PFSK-1 (cell line): ENCODE measurements at regions not wholly inside any gene's neighbourhood (a gene's known extent, or its start where the extent isn't known, plus 50 kb on each side); places are given as distances from the start of the nearest gene placed in this dataset.

Experiments
- FOXP2 ChIP-seq: optimal IDR thresholded peaks from 2 replicates; pipeline ENCODE3; 2011; ENCODE audit warnings: borderline replicate concordance, control low read depth, inconsistent platforms; ENCODE audit not compliant: insufficient read depth; ENCODE audit errors: extremely low read length, extremely low read depth
- POLR2AphosphoS5 ChIP-seq: IDR thresholded peaks from 2 replicates; pipeline ENCODE4 v1.6.1; 2012; ENCODE audit warnings: low read depth, mild to moderate bottlenecking, control low read depth, low read length, moderate library complexity
- REST ChIP-seq, 2 experiments: IDR thresholded peaks; 2 replicates each; pipeline versions ENCODE4 v1.6.1 to v1.8.0; 2011 to 2012; ENCODE audit warnings: low read depth in 2 of 2, low read length in 2 of 2, control low read depth in 1 of 2, inconsistent platforms in 1 of 2, mild to moderate bottlenecking in 1 of 2, moderate library complexity in 1 of 2; ENCODE audit not compliant: insufficient read depth in 1 of 2
- SIN3A ChIP-seq: IDR thresholded peaks from 2 replicates; pipeline ENCODE4 v1.6.1; 2012; ENCODE audit warnings: mild to moderate bottlenecking, low read length, moderate library complexity, borderline replicate concordance; ENCODE audit not compliant: insufficient read depth
- TAF1 ChIP-seq: IDR thresholded peaks from 2 replicates; pipeline ENCODE4 v1.6.1; 2012; ENCODE audit warnings: low read length, control low read depth, borderline replicate concordance; ENCODE audit not compliant: insufficient read depth

- TF ChIP-seq SIN3A (no peak), REST (IDR thresholded peaks at IDR 0.05; ENCODE audit: insufficient read depth in 1 of 2, low read depth in 2 of 2, low read length in 2 of 2) (no peak), FOXP2 (no peak), TAF1 (no peak), POLR2AphosphoS5 (no peak)
These were observed 260.2 kb downstream of the BMP4 start for GRCh38 chr14:53696217-53696965.

- TF ChIP-seq POLR2AphosphoS5 (no peak), SIN3A (no peak), FOXP2 (no peak), TAF1 (no peak), REST (IDR thresholded peaks at IDR 0.05; ENCODE audit: insufficient read depth in 1 of 2, low read depth in 2 of 2, low read length in 2 of 2) (no peak)
These were observed 260.9 kb downstream of the BMP4 start for GRCh38 chr14:53695692-53696214.

- no peak for TF ChIP-seq REST (IDR thresholded peaks at IDR 0.05; ENCODE audit: insufficient read depth in 1 of 2, low read depth in 2 of 2, low read length in 2 of 2)
- TF ChIP-seq SIN3A: no peak
- no peak for TF ChIP-seq FOXP2
- TF ChIP-seq TAF1: no peak
- TF ChIP-seq POLR2AphosphoS5: no peak
These were observed 263.7 kb downstream of the BMP4 start for GRCh38 chr14:53692885-53693284.

GRCh38 chr14:53692451-53692850 lies 264.2 kb downstream of the BMP4 start:
- no peak for TF ChIP-seq FOXP2
- TF ChIP-seq TAF1: no peak
- TF ChIP-seq POLR2AphosphoS5: no peak
- TF ChIP-seq SIN3A: no peak
- TF ChIP-seq REST (IDR thresholded peaks at IDR 0.05; ENCODE audit: insufficient read depth in 1 of 2, low read depth in 2 of 2, low read length in 2 of 2): no peak

- no peak for TF ChIP-seq FOXP2
- TF ChIP-seq TAF1: no peak
- TF ChIP-seq SIN3A: no peak
- TF ChIP-seq POLR2AphosphoS5: no peak
- no peak for TF ChIP-seq REST (IDR thresholded peaks at IDR 0.05; ENCODE audit: insufficient read depth in 1 of 2, low read depth in 2 of 2, low read length in 2 of 2)
These were observed 273.4 kb downstream of the BMP4 start for GRCh38 chr14:53683229-53683628.
